ENCODE measurements at regions not wholly inside any gene's neighbourhood (a gene's known extent, or its start where the extent isn't known, plus 50 kb on each side); places are given as distances from the start of the nearest gene placed in this dataset.

DNA sequence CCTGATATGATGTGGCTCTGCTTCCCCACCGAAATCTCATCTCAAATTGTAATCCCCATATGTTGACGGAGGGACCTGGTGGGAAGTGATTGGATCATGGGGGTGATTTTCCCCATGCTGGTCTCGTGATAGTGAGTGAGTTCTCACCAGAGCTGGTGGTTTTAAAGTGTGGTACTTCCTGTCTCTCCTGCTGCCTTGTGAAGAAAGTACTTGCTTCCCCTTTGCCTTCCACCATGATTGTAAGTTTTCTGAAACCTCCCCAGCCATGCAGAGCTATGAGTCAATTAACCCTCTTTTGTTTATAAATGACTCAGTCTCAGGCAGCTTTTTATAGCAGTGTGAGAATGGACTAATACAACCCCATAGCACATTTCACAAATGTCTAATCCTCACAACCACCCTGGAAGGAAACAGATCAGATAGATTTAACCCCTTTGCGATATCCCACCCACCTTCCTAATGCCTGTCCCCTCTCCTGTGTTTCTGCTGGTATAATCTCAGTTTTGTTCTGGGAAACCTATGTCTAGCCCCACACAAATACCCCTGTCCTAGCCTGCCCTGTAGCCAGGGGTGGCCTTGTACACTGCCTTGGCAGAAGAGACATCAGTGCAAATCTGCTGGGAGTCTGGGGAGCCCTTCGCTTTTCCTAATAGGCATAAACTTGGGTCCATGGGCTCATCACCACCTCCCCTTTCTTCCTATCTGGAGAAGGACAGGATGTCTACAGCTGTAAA lies 157.0 kb upstream of the RAI14 start:
- WGBS (ENCODE audit: insufficient coverage, low coverage, missing lambda C conversion rate): 21% methylated on average over 5 of the region's 5 CpGs
- H3K27me3 ChIP-seq (ENCODE audit: control insufficient read depth in 2 of 2, insufficient read depth in 2 of 2, low read length in 2 of 2): peaks cover 20 to 52% of the 10 kb centered on the region in 2 experiments; a peak in 4 of 5 replicates
- no peak for DNase-seq (ENCODE audit: extremely low read depth in 1 of 4, low spot score in 3 of 4)
- no peak for FAIRE-seq
- H3K36me3 ChIP-seq (ENCODE audit: control insufficient read depth, insufficient read depth, low read length): no peaks in the 10 kb centered on the region
- in situ Hi-C loops (cut with MboI): loop anchor here (25.0 kb wide), 1 partner anchor 688 kb away; no protein-coding TSS in a partner anchor
- no peaks in the 10 kb centered on the region for H3K9me3 ChIP-seq (replicated peaks; ENCODE audit: control insufficient read depth, insufficient read depth, low read depth, low read length)
- H3K9me1 ChIP-seq (ENCODE audit: control insufficient read depth, insufficient read depth, low read length): no peaks in the 10 kb centered on the region
- H3K4me2 ChIP-seq (ENCODE audit: insufficient read depth, low read length): no peak overlapping the region
- no TSS peak for BruUV-seq (replicated peaks)
- no peak overlapping the region for H3K27ac ChIP-seq (ENCODE audit: extremely low read depth, low read depth, low read length)
- peak overlapping the region; percentile 33; the same call in 1 of the 2 replicates for H2AFZ ChIP-seq (ENCODE audit: low read depth, low read length)
- ATAC-seq: no peak; the same call in 2 of the 3 replicates
- no peaks in the 10 kb centered on the region for H4K20me1 ChIP-seq (replicated peaks; ENCODE audit: control insufficient read depth, insufficient read depth, low read length)
- no peaks in the 10 kb centered on the region for H3K79me2 ChIP-seq (ENCODE audit: control insufficient read depth, insufficient read depth, low read length)
- no peak overlapping the region for H3K4me3 ChIP-seq
- CTCF ChIA-PET (ENCODE audit: low intra/inter-chr PET ratio): no interaction called here
- H3K9ac ChIP-seq (ENCODE audit: insufficient read depth in 1 of 2, low read depth in 2 of 2, low read length in 2 of 2): no peak overlapping the region
- intact Hi-C loops (cut with micrococcal nuclease): no loop called here
- TF ChIP-seq BCL6 (CRISPR knock-in tag; IDR thresholded peaks at IDR 0.05): peak; percentile 33; the same call in 1 of the 2 replicates
- 0 out of 2 replicates have a peak, but pooled peaks have one; percentile 11 for TF ChIP-seq BHLHE40 (IDR thresholded peaks at IDR 0.05; ENCODE audit: low read length)
- no peak for TF ChIP-seq TRIM24 (IDR thresholded peaks at IDR 0.05)
- TF ChIP-seq SPI1 (IDR thresholded peaks at IDR 0.05; ENCODE audit: borderline replicate concordance, low read depth, low read length): 0 out of 2 replicates have a peak, but pooled peaks have one; percentile 11
- no peak for TF ChIP-seq JUND (IDR thresholded peaks at IDR 0.05; ENCODE audit: borderline replicate concordance, low read depth, low read length)
- TF ChIP-seq JUND (tag; IDR thresholded peaks at IDR 0.05; ENCODE audit: borderline replicate concordance, low read depth, low read length): 0 out of 3 replicates have a peak, but pooled peaks have one; percentile 29
- TF ChIP-seq, protein P1, sequence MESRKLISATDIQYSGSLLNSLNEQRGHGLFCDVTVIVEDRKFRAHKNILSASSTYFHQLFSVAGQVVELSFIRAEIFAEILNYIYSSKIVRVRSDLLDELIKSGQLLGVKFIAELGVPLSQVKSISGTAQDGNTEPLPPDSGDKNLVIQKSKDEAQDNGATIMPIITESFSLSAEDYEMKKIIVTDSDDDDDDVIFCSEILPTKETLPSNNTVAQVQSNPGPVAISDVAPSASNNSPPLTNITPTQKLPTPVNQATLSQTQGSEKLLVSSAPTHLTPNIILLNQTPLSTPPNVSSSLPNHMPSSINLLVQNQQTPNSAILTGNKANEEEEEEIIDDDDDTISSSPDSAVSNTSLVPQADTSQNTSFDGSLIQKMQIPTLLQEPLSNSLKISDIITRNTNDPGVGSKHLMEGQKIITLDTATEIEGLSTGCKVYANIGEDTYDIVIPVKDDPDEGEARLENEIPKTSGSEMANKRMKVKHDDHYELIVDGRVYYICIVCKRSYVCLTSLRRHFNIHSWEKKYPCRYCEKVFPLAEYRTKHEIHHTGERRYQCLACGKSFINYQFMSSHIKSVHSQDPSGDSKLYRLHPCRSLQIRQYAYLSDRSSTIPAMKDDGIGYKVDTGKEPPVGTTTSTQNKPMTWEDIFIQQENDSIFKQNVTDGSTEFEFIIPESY (CRISPR knock-in tag; IDR thresholded peaks at IDR 0.05): no peak
- TF ChIP-seq CREB3 (tag; conservative IDR thresholded peaks at IDR 0.05; ENCODE audit: low read depth): peak; percentile 43; the same call in 1 of the 2 replicates
- peak; percentile 48; the same call in 1 of the 2 replicates for TF ChIP-seq ELF1 (tag; IDR thresholded peaks at IDR 0.05)
- peak in 1 of 3 experiments; percentile 13 for TF ChIP-seq YY1 (IDR thresholded peaks at IDR 0.05; ENCODE audit: borderline replicate concordance in 1 of 3, control insufficient read depth in 1 of 3, extremely low read depth in 1 of 3, insufficient read depth in 3 of 3, insufficient read length in 1 of 3, insufficient replicate concordance in 2 of 3, low read depth in 1 of 3, low read length in 2 of 3)
- peak; percentile 69 for TF ChIP-seq FOSL1 (tag; conservative IDR thresholded peaks at IDR 0.05)
- POLR2A ChIA-PET: interaction anchor here (0.7 kb wide), 1 partner anchor 505 kb away, joined by 3 read pairs; no protein-coding TSS in a partner anchor
- H3K4me1 ChIP-seq (replicated peaks in 1 of 2; ENCODE audit: control insufficient read depth in 2 of 2, insufficient read depth in 2 of 2, low read length in 2 of 2): no peaks in the 10 kb centered on the region; a peak in 2 of 5 replicates

Data from K562 (cell line).